ENCODE measurements at regions not wholly inside any gene's neighbourhood (a gene's known extent, or its start where the extent isn't known, plus 50 kb on each side); places are given as distances from the start of the nearest gene placed in this dataset.
"Not testable (repeated sequence)": the region's sequence is repeated elsewhere in the genome, so short reads cannot be mapped to it uniquely, and the experiment has no call there.

DNA sequence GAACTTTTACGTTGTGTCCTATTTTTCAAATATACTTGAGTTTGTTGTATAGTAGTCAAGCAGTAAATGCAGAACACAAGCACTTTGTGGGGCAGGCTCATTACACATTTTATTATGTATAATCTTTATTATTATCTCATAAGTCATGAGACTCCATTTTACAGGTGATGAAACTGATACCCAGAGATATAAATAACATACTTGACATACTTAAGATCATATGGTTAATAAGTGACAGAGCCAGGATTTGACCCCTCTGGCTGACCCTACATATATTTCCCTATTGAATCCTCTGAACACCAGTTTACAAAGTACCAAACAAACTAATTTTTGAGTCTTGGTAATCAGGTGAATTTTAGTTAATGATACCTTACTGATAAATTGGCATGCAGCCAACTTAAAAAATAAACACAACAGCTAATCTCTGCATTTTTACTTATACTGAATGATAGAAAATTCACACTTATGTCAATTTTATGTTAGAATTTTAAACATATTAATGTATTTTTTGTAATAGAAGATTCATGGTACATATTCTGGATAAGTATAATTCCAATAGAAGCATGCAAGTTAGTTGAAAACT, 305.0 kb upstream of the MEF2C start:
- Histone ChIP-seq H3K9ac (ENCODE audit: low read depth, low read length) (no peak overlapping the region), H3K27me3 (ENCODE audit: insufficient read depth, low read length) (no peaks in the 10 kb centered on the region), H3K4me3 (ENCODE audit: low read length) (no peak overlapping the region), H3K27ac (ENCODE audit: low read length) (no peak overlapping the region), H3K4me1 (ENCODE audit: insufficient read depth, low read length) (no peaks in the 10 kb centered on the region), H3K9me3 (ENCODE audit: insufficient read depth, low read depth, low read length) (no peaks in the 10 kb centered on the region), H3K36me3 (ENCODE audit: insufficient read depth, low read depth, low read length) (no peaks in the 10 kb centered on the region)

DNA sequence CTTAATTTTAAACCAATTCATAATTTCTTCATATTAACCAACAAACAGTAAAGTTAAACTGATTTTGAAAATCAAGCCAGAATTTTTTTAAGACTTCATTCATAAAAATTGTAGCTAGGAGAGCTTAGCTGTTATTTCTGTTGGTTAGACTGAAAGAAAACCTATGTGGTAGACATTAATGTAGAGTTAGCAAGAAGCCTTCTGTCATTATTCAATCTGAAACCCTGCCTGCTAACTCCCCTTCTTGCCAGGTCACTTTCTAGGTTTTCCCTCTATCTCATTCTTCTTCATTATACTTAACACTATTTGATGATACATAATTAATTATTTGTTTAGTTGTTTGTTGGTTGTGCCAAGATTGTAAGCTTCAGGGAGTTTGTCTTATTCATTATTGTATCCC, 304.3 kb upstream of the MEF2C start:
- Histone ChIP-seq H3K27me3 (ENCODE audit: insufficient read depth, low read length) (no peaks in the 10 kb centered on the region), H3K9me3 (ENCODE audit: insufficient read depth, low read depth, low read length) (no peaks in the 10 kb centered on the region), H3K9ac (ENCODE audit: low read depth, low read length) (no peak overlapping the region), H3K4me3 (ENCODE audit: low read length) (no peak overlapping the region), H3K36me3 (ENCODE audit: insufficient read depth, low read depth, low read length) (no peaks in the 10 kb centered on the region), H3K4me1 (ENCODE audit: insufficient read depth, low read length) (no peaks in the 10 kb centered on the region), H3K27ac (ENCODE audit: low read length) (no peak overlapping the region)

DNA sequence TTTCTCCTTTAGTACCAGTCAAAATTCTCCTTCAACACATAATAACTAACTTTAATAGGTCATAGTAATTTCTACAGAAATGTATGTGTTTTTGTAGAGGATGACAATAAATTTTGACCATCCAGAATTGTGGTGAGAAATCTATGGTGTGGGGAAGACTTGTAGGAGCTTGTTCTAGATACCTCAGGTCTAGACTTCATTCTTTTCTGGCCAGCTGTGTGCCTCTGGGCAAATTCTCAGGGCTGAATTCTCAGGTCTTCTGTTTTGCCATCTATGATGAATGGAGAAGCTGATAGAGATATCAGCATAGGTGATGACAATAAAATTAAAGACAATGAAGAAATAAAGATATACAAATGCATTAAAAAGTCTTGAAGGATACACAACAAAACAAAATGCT, 298.6 kb upstream of the MEF2C start:
- H3K27me3 ChIP-seq (ENCODE audit: insufficient read depth, low read length): no peaks in the 10 kb centered on the region
- H3K36me3 ChIP-seq (ENCODE audit: insufficient read depth, low read depth, low read length): no peaks in the 10 kb centered on the region
- H3K9ac ChIP-seq (ENCODE audit: low read depth, low read length): no peak overlapping the region
- H3K4me3 ChIP-seq (ENCODE audit: low read length): no peak overlapping the region
- H3K4me1 ChIP-seq (ENCODE audit: insufficient read depth, low read length): no peaks in the 10 kb centered on the region
- H3K27ac ChIP-seq (ENCODE audit: low read length): no peak overlapping the region
- no peaks in the 10 kb centered on the region for H3K9me3 ChIP-seq (ENCODE audit: insufficient read depth, low read depth, low read length)

DNA sequence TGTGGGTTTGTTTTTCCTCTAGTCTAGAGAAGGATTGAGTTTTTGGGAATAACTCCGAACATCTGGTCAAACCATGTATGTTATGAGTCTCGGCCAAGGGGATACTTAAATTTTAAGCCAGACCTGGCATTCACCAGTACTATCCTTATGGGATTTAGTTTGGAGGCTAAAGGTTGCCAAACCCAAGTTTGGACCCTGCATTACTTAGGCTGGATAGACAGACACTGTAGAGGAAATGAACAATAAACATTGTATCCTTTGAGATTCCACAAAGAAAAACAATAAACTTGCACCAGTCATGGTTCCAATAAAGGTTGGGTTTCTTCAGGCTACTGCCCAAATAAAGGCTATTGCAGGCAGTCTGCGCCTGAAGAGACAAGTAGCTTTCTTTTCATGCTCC, 296.7 kb upstream of the MEF2C start:
- H3K4me1 ChIP-seq (ENCODE audit: insufficient read depth, low read length): no peaks in the 10 kb centered on the region
- H3K27ac ChIP-seq (ENCODE audit: low read length): no peak overlapping the region
- H3K4me3 ChIP-seq (ENCODE audit: low read length): no peak overlapping the region
- H3K9me3 ChIP-seq (ENCODE audit: insufficient read depth, low read depth, low read length): no peaks in the 10 kb centered on the region
- no peak overlapping the region for H3K9ac ChIP-seq (ENCODE audit: low read depth, low read length)
- H3K27me3 ChIP-seq (ENCODE audit: insufficient read depth, low read length): no peaks in the 10 kb centered on the region
- no peaks in the 10 kb centered on the region for H3K36me3 ChIP-seq (ENCODE audit: insufficient read depth, low read depth, low read length)

DNA sequence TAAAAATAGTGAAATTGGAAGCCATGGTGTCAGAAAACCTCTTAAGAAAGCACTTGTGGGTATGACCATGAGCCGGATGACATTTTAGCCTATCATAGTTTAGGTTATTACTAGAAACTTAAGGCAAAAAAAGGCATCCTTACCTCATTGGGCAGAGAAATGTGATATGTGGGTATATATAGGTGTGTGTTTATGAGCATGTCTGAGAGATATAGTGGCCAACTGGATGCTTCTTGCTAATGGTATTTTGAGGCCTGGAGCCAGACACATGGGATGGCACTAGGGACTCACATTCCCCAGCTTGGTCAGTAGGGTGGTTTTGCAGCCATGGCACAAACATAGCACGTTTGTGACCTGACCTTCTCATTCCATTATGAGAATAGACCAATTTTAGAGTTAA, 295.6 kb upstream of the MEF2C start:
- Histone ChIP-seq H3K9me3 (ENCODE audit: insufficient read depth, low read depth, low read length) (no peaks in the 10 kb centered on the region), H3K9ac (ENCODE audit: low read depth, low read length) (no peak overlapping the region), H3K36me3 (ENCODE audit: insufficient read depth, low read depth, low read length) (no peaks in the 10 kb centered on the region), H3K27me3 (ENCODE audit: insufficient read depth, low read length) (no peaks in the 10 kb centered on the region), H3K4me3 (ENCODE audit: low read length) (no peak overlapping the region), H3K4me1 (ENCODE audit: insufficient read depth, low read length) (no peaks in the 10 kb centered on the region), H3K27ac (ENCODE audit: low read length) (no peak overlapping the region)

DNA sequence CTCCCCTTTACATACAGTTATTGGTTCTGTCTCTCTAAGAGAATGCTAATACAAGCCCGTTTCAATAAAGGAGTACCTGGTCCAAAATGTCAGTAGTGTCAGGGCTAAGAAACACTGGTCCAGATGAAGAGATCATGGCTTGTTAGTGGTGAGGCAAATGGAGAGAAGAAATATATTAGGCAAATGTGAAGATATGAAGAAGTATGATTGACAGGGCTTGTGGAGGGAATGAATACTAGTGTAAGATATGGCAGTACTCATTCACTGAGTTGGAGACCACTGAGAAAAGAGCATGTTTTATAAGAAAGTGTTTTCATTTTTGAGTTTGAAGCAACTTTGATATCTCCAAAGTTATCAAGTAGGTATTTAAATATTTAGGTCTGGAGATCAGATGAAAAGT, 290.5 kb upstream of the MEF2C start:
- no peak overlapping the region for H3K9ac ChIP-seq (ENCODE audit: low read depth, low read length)
- H3K4me1 ChIP-seq (ENCODE audit: insufficient read depth, low read length): no peaks in the 10 kb centered on the region; the same call in 1 of the 2 replicates
- no peaks in the 10 kb centered on the region for H3K27me3 ChIP-seq (ENCODE audit: insufficient read depth, low read length)
- H3K27ac ChIP-seq (ENCODE audit: low read length): no peak overlapping the region
- no peaks in the 10 kb centered on the region for H3K36me3 ChIP-seq (ENCODE audit: insufficient read depth, low read depth, low read length)
- no peaks in the 10 kb centered on the region for H3K9me3 ChIP-seq (ENCODE audit: insufficient read depth, low read depth, low read length)
- H3K4me3 ChIP-seq (ENCODE audit: low read length): no peak overlapping the region

DNA sequence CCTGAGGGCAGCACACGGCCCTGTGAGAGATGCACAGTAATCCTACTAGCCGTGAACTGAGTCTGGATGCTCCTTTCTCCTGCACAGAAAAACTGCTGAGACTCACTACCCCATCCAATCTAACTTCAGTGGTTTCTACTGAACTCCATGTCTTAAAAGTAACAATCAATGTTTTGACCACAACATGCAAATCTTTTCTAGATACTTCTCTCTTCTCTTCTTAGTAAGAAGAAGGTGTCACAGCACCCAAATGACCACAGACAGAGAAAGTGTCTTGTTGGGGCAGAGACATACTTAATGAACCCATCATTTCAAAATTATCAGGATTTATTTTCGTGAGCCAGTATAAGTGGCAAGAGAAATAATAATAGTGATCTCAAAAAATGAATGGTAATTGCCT, 285.8 kb upstream of the MEF2C start:
- H3K9ac ChIP-seq (ENCODE audit: low read depth, low read length): no peak overlapping the region
- H3K4me3 ChIP-seq (ENCODE audit: low read length): no peak overlapping the region
- no peak overlapping the region for H3K27ac ChIP-seq (ENCODE audit: low read length)
- H3K27me3 ChIP-seq (ENCODE audit: insufficient read depth, low read length): no peaks in the 10 kb centered on the region
- H3K9me3 ChIP-seq (ENCODE audit: insufficient read depth, low read depth, low read length): no peaks in the 10 kb centered on the region
- H3K4me1 ChIP-seq (ENCODE audit: insufficient read depth, low read length): peaks cover 5% of the 10 kb centered on the region; the same call in 1 of the 2 replicates
- H3K36me3 ChIP-seq (ENCODE audit: insufficient read depth, low read depth, low read length): no peaks in the 10 kb centered on the region

DNA sequence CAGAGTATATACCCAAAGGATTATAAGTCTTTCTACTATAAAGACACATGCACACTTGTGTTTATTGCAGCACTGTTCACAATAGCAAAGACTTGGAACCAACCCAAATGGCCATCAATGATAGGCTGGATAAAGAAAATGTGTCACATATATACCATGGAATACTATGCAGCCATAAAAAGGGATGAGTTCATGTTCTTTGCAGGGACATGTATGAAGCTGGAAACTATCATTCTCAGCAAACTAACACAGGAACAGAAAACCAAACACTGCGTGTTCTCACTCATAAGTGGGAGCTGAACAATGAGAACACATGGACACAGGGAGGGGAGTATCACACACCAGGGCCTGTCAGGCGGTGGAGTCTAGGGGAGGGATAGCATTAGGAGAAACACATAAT, 281.7 kb upstream of the MEF2C start:
- not testable (repeated sequence) for H3K27ac ChIP-seq (ENCODE audit: low read length); H3K36me3 ChIP-seq (ENCODE audit: insufficient read depth, low read depth, low read length); H3K9me3 ChIP-seq (ENCODE audit: insufficient read depth, low read depth, low read length); H3K4me3 ChIP-seq (ENCODE audit: low read length); H3K9ac ChIP-seq (ENCODE audit: low read depth, low read length); H3K27me3 ChIP-seq (ENCODE audit: insufficient read depth, low read length); H3K4me1 ChIP-seq (ENCODE audit: insufficient read depth, low read length)

DNA sequence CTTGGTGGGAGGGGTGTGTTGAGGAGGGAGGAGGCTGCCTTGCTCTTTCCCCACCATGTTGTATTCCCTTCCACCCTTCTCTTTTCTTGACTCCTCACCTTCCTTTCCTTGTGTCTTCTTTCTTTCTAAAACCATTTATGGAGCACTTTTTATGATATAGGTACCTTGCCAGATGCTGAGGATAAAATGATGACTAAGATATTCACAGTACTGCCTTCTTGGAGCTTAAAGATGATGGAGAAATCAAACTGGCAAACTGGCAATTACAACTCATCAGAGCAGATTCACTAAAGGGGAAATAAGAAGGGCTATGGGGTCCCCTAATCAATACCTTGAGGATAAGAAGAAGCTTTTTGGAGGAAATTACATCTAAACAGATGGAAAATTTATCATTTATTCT, 273.2 kb upstream of the MEF2C start:
- H3K27ac ChIP-seq (ENCODE audit: low read length): no peak overlapping the region
- H3K9ac ChIP-seq (ENCODE audit: low read depth, low read length): no peak overlapping the region
- no peaks in the 10 kb centered on the region for H3K9me3 ChIP-seq (ENCODE audit: insufficient read depth, low read depth, low read length)
- no peak overlapping the region for H3K4me3 ChIP-seq (ENCODE audit: low read length)
- no peaks in the 10 kb centered on the region for H3K27me3 ChIP-seq (ENCODE audit: insufficient read depth, low read length)
- no peaks in the 10 kb centered on the region for H3K36me3 ChIP-seq (ENCODE audit: insufficient read depth, low read depth, low read length)
- H3K4me1 ChIP-seq (ENCODE audit: insufficient read depth, low read length): no peaks in the 10 kb centered on the region

DNA sequence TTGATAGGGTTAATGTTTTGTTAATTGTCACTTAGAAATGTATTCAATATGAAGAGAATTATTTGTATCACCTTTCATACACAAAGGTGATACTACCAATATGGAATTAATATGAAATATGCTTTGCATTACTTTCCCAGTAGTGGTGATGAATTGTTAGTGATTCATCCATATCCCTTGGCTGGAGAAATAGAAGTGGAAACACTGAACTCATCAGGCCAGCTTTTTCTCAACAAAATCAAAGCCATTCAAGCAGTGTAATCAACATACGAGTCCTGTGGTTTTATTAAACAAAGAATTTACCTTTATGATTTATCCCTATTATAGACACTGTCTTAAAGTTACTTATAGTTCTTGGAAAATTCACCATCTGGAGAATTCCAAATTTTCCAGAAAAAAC, 264.0 kb upstream of the MEF2C start:
- Histone ChIP-seq H3K27me3 (ENCODE audit: insufficient read depth, low read length) (no peaks in the 10 kb centered on the region), H3K27ac (ENCODE audit: low read length) (no peak overlapping the region), H3K4me1 (ENCODE audit: insufficient read depth, low read length) (no peaks in the 10 kb centered on the region), H3K4me3 (ENCODE audit: low read length) (no peak overlapping the region), H3K9me3 (ENCODE audit: insufficient read depth, low read depth, low read length) (no peaks in the 10 kb centered on the region), H3K9ac (ENCODE audit: low read depth, low read length) (no peak overlapping the region), H3K36me3 (ENCODE audit: insufficient read depth, low read depth, low read length) (no peaks in the 10 kb centered on the region)

DNA sequence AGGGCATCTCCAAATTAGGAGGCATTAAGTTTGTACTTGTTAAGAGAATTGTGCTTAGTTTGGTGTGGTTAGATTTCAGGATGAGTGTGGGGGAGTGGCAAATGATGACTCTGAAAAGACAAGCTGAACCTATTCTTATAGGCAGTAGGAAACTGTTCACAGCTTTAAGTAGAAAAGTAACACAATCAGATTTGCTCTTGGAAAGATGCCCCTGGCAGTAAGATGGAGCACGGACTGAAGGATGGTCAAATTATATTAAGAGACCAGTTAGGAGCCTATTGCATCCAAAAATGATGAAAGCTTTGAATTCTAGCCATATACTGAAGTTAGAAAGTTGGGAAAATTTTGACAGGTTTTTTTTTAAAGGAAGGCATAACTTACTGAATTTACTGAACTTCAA, 254.2 kb upstream of the MEF2C start:
- no peaks in the 10 kb centered on the region for H3K9me3 ChIP-seq (ENCODE audit: insufficient read depth, low read depth, low read length)
- H3K27me3 ChIP-seq (ENCODE audit: insufficient read depth, low read length): no peaks in the 10 kb centered on the region
- no peak overlapping the region for H3K4me3 ChIP-seq (ENCODE audit: low read length)
- no peak overlapping the region for H3K9ac ChIP-seq (ENCODE audit: low read depth, low read length)
- no peaks in the 10 kb centered on the region for H3K4me1 ChIP-seq (ENCODE audit: insufficient read depth, low read length)
- no peak overlapping the region for H3K27ac ChIP-seq (ENCODE audit: low read length)
- no peaks in the 10 kb centered on the region for H3K36me3 ChIP-seq (ENCODE audit: insufficient read depth, low read depth, low read length)

DNA sequence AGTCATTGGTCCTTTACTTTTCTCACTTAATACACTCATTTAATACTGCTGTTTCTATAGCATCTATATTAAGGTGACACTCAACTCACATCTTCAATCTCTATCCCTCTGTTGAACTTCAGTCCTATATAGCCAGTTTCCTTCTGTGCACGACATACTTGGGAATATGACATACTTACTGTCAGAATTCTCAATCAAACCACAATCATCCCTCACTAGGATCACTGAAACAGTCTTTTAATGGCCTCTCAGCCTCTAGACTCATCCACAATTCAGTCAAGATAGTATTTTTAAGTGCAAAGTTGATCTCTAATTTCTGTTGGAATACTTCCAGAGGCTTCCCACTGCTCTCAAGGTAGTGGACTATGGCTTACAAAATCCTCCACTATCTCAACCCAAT, 251.0 kb upstream of the MEF2C start:
- Histone ChIP-seq H3K4me1 (ENCODE audit: insufficient read depth, low read length) (peaks cover 3% of the 10 kb centered on the region; the same call in 1 of the 2 replicates), H3K36me3 (ENCODE audit: insufficient read depth, low read depth, low read length) (no peaks in the 10 kb centered on the region), H3K9ac (ENCODE audit: low read depth, low read length) (no peak overlapping the region), H3K27me3 (ENCODE audit: insufficient read depth, low read length) (no peaks in the 10 kb centered on the region), H3K27ac (ENCODE audit: low read length) (no peak overlapping the region), H3K9me3 (ENCODE audit: insufficient read depth, low read depth, low read length) (no peaks in the 10 kb centered on the region), H3K4me3 (ENCODE audit: low read length) (no peak overlapping the region)

DNA sequence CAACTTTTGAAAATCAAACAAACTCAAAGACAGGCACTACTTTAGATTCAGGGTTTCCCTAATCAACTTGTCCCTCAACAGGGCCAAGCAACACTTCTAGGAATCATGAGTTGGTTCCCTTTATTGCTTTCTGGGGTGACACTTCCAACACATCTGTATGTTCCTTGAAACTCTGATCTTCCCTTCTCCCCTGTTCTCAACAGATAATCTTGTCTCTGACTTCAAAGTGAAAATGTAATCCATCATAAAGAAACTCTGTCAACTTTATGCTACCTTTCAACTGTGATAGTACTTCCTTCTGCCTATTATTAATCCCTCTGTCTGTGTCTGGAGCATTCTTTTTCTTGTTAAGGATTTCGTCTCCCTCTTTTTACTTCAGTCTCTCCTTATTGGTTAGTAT, 250.1 kb upstream of the MEF2C start:
- Histone ChIP-seq H3K9me3 (ENCODE audit: insufficient read depth, low read depth, low read length) (no peaks in the 10 kb centered on the region), H3K36me3 (ENCODE audit: insufficient read depth, low read depth, low read length) (no peaks in the 10 kb centered on the region), H3K27me3 (ENCODE audit: insufficient read depth, low read length) (no peaks in the 10 kb centered on the region), H3K4me1 (ENCODE audit: insufficient read depth, low read length) (peaks cover 3% of the 10 kb centered on the region; the same call in 1 of the 2 replicates), H3K4me3 (ENCODE audit: low read length) (no peak overlapping the region), H3K9ac (ENCODE audit: low read depth, low read length) (no peak overlapping the region), H3K27ac (ENCODE audit: low read length) (no peak overlapping the region)

All from iPS-20b (cell line).